K562 (cell line): ENCODE measurements at regions not wholly inside any gene's neighbourhood (a gene's known extent, or its start where the extent isn't known, plus 50 kb on each side); places are given as distances from the start of the nearest gene placed in this dataset.

Experiments used
- C11orf30 ChIP-seq: fragments of 450-650 bp; IDR thresholded peaks from 2 replicates; pipeline ENCODE4 v1.6.1; 2016; ENCODE audit warnings: low read depth, mild to moderate bottlenecking
- GATAD2B ChIP-seq: fragments of 450-650 bp; IDR thresholded peaks from 2 replicates; pipeline ENCODE4 v1.6.1; 2017; ENCODE audit warnings: mild to moderate bottlenecking, borderline replicate concordance
- RAD21 ChIP-seq, 2 experiments: fragments of 250-450 bp in 1 of 2; fragments of 450-650 bp in 1 of 2; sonication (Bioruptor Pico) in 1 of 2; formaldehyde crosslinking in 1 of 2; IDR thresholded peaks in 1 of 2; conservative IDR thresholded peaks in 1 of 2; 2 replicates each; pipeline versions ENCODE4 v1.4.0 to v1.8.0; 2020 to 2022; ENCODE audit warnings: mild to moderate bottlenecking in 2 of 2, moderate library complexity in 1 of 2
- REST ChIP-seq, 2 experiments: fragments of 450-650 bp; formaldehyde crosslinking in 1 of 2; IDR thresholded peaks; 2 replicates each; pipeline versions ENCODE4 v1.4.0 to v1.6.1; 2014 to 2020; ENCODE audit warnings: mild to moderate bottlenecking in 2 of 2, borderline replicate concordance in 1 of 2, low read depth in 1 of 2
- SMC3 ChIP-seq: conservative IDR thresholded peaks from 2 replicates; pipeline ENCODE4 v1.6.1; 2011; ENCODE audit warnings: low read depth, low read length, improper control_type of control experiment; ENCODE audit not compliant: insufficient read depth
- ZKSCAN1 ChIP-seq: fragments of 150-350 bp; IDR thresholded peaks from 2 replicates; pipeline ENCODE4 v1.6.1; 2016; ENCODE audit warnings: low read depth, low read length
- TF ChIP-seq, protein P1 (sequence below), 2 experiments: fragments of 450-650 bp in 1 of 2; IDR thresholded peaks; 2 replicates each; pipeline ENCODE4 v1.6.1; 2011 to 2017; ENCODE audit warnings: low read depth in 2 of 2, antibody characterized with exemption in 1 of 2, borderline replicate concordance in 1 of 2, low read length in 1 of 2, mild to moderate bottlenecking in 1 of 2, mixed read lengths in 1 of 2; ENCODE audit not compliant: control insufficient read depth in 1 of 2
- TF ChIP-seq, protein P2 (sequence below), 2 experiments: fragments of 450-650 bp; IDR thresholded peaks; 2 replicates each; pipeline ENCODE4 v1.6.1; 2018; ENCODE audit warnings: mild to moderate bottlenecking in 2 of 2, low read depth in 1 of 2; ENCODE audit not compliant: partially characterized antibody in 2 of 2

DNA sequence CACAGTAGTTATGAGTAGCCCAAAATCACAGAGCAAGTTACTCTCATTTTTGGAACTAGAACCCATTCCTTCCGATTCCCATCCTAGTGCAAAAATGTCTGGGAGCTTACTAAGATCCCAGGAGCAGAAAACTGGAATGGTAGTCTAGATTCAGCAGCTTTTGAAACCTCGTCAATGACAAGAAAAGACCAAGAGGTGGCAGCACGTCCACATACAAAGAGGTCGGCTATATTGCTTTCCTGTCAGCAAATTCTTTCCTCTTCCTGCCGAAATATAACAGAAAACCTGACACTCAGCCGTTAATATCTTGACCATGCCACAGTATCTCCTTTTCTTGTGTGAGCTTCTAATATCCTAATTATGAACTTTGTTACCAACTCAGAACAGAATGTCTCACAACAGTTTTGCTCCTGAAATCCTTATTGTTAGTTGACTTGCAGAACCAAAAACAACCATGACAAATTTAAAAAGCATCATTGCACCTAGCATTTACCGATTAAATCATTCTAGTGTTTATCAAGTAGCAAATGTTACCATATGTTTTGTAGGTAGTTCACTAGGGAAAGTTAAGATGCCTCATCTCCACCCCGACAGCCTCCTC lies 92.8 kb upstream of the OR9G4 start (continued):
- TF ChIP-seq REST (IDR thresholded peaks at IDR 0.05; ENCODE audit: borderline replicate concordance) (peak; percentile 39; the same call in 1 of the 2 replicates), REST (CRISPR knock-in tag; IDR thresholded peaks at IDR 0.05; ENCODE audit: low read depth) (no peak), C11orf30 (0 out of 2 replicates have a peak, but pooled peaks have one; percentile 27), RAD21 (CRISPR knock-in tag; conservative IDR thresholded peaks at IDR 0.05 in 1 of 2, IDR thresholded peaks at IDR 0.05 in 1 of 2) (peak; percentile 74), ZKSCAN1 (no peak), SMC3 (peak; percentile 41), GATAD2B (no peak)
- TF ChIP-seq, protein P1, sequence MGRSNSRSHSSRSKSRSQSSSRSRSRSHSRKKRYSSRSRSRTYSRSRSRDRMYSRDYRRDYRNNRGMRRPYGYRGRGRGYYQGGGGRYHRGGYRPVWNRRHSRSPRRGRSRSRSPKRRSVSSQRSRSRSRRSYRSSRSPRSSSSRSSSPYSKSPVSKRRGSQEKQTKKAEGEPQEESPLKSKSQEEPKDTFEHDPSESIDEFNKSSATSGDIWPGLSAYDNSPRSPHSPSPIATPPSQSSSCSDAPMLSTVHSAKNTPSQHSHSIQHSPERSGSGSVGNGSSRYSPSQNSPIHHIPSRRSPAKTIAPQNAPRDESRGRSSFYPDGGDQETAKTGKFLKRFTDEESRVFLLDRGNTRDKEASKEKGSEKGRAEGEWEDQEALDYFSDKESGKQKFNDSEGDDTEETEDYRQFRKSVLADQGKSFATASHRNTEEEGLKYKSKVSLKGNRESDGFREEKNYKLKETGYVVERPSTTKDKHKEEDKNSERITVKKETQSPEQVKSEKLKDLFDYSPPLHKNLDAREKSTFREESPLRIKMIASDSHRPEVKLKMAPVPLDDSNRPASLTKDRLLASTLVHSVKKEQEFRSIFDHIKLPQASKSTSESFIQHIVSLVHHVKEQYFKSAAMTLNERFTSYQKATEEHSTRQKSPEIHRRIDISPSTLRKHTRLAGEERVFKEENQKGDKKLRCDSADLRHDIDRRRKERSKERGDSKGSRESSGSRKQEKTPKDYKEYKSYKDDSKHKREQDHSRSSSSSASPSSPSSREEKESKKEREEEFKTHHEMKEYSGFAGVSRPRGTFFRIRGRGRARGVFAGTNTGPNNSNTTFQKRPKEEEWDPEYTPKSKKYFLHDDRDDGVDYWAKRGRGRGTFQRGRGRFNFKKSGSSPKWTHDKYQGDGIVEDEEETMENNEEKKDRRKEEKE (IDR thresholded peaks at IDR 0.05; ENCODE audit: borderline replicate concordance in 1 of 2, control insufficient read depth in 1 of 2, low read depth in 2 of 2, low read length in 1 of 2), result no peak
- TF ChIP-seq, protein P2, sequence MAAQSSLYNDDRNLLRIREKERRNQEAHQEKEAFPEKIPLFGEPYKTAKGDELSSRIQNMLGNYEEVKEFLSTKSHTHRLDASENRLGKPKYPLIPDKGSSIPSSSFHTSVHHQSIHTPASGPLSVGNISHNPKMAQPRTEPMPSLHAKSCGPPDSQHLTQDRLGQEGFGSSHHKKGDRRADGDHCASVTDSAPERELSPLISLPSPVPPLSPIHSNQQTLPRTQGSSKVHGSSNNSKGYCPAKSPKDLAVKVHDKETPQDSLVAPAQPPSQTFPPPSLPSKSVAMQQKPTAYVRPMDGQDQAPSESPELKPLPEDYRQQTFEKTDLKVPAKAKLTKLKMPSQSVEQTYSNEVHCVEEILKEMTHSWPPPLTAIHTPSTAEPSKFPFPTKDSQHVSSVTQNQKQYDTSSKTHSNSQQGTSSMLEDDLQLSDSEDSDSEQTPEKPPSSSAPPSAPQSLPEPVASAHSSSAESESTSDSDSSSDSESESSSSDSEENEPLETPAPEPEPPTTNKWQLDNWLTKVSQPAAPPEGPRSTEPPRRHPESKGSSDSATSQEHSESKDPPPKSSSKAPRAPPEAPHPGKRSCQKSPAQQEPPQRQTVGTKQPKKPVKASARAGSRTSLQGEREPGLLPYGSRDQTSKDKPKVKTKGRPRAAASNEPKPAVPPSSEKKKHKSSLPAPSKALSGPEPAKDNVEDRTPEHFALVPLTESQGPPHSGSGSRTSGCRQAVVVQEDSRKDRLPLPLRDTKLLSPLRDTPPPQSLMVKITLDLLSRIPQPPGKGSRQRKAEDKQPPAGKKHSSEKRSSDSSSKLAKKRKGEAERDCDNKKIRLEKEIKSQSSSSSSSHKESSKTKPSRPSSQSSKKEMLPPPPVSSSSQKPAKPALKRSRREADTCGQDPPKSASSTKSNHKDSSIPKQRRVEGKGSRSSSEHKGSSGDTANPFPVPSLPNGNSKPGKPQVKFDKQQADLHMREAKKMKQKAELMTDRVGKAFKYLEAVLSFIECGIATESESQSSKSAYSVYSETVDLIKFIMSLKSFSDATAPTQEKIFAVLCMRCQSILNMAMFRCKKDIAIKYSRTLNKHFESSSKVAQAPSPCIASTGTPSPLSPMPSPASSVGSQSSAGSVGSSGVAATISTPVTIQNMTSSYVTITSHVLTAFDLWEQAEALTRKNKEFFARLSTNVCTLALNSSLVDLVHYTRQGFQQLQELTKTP (IDR thresholded peaks at IDR 0.05; ENCODE audit: low read depth in 1 of 2, partially characterized antibody in 2 of 2), result no peak
